H1 (cell line): ENCODE measurements at regions not wholly inside any gene's neighbourhood (a gene's known extent, or its start where the extent isn't known, plus 50 kb on each side); places are given as distances from the start of the nearest gene placed in this dataset.

Source experiments
- BCL11A ChIP-seq, 2 experiments: IDR thresholded peaks; one replicate each; pipeline ENCODE4 v1.6.1; 2011; ENCODE audit warnings: low read depth in 2 of 2, low read length in 2 of 2, mild to moderate bottlenecking in 2 of 2
- CHD7 ChIP-seq: fragments of 300-600 bp; sonication (generic); IDR thresholded peaks from 2 replicates; pipeline ENCODE4 v1.7.1; 2012; ENCODE audit warnings: low read length, moderate library complexity, mild to moderate bottlenecking, inconsistent platforms; ENCODE audit not compliant: insufficient replicate concordance
- CTBP2 ChIP-seq: IDR thresholded peaks from 2 replicates; pipeline ENCODE4 v1.7.0; 2011; ENCODE audit warnings: borderline replicate concordance, mild to moderate bottlenecking, moderate library complexity, mixed read lengths, low read length; ENCODE audit not compliant: insufficient read depth, insufficient read length
- JUND ChIP-seq: IDR thresholded peaks from 2 replicates; pipeline ENCODE4 v1.6.1; 2011; ENCODE audit warnings: mild to moderate bottlenecking, improper control_type of control experiment, low read length
- SUZ12 ChIP-seq: fragments of 200-600 bp; sonication (generic); IDR thresholded peaks from 2 replicates; pipeline ENCODE4 v1.6.1; 2012; ENCODE audit warnings: mild to moderate bottlenecking, inconsistent platforms, low read length, moderate library complexity, mixed read lengths

- TF ChIP-seq CHD7, result no peak
- no peak for TF ChIP-seq SUZ12
- no peak for TF ChIP-seq CTBP2
- TF ChIP-seq BCL11A (IDR thresholded peaks at IDR 0.05; ENCODE audit: low read depth in 2 of 2, low read length in 2 of 2), result no peak
- no peak for TF ChIP-seq JUND
These were observed 312.2 kb downstream of the SLC4A3 start (continued) for GRCh38 chr2:219939647-219940046.
